WTC11 (cell line): ENCODE measurements at regions not wholly inside any gene's neighbourhood (a gene's known extent, or its start where the extent isn't known, plus 50 kb on each side); places are given as distances from the start of the nearest gene placed in this dataset.

Source experiments
- ATAC-seq: fragments of 200-7000 bp; cut with Tn5 transposase; 2 replicates; pipeline ENCODE4 v1.10.0; 2021; ENCODE audit warnings: mild to moderate bottlenecking, moderate library complexity
- CTCF ChIA-PET: fragments of 300-600 bp; sonication (Branson Sonifier 250); formaldehyde crosslinking; loops from one replicate; lab custom pipeline; 2021; ENCODE audit warnings: antibody characterized with exemption; lab: Charles Lee
- POLR2A ChIA-PET: fragments of 350-600 bp; sonication (Branson Sonifier 250); formaldehyde crosslinking; loops from one replicate; lab custom pipeline; 2021; ENCODE audit warnings: antibody characterized with exemption; lab: Charles Lee
- DNase-seq: peaks from one replicate; pipeline ENCODE4 v3.0.0; 2021; ENCODE audit warnings: low spot score
- H3K27ac Mint-ChIP-seq: 2 replicates; pipeline ENCODE4 v1.8.0; 2021; ENCODE audit warnings: mixed read lengths
- H3K27me3 Mint-ChIP-seq: 2 replicates; pipeline ENCODE4 v1.8.0; 2021; ENCODE audit warnings: low read depth, mild to moderate bottlenecking, moderate library complexity, mixed read lengths
- H3K36me3 Mint-ChIP-seq: 2 replicates; pipeline ENCODE4 v1.8.0; 2021; ENCODE audit warnings: mixed read lengths
- H3K4me1 Mint-ChIP-seq: 2 replicates; pipeline ENCODE4 v1.8.0; 2022; ENCODE audit warnings: mixed read lengths
- H3K4me3 Mint-ChIP-seq: 2 replicates; pipeline ENCODE4 v1.8.0; 2021; ENCODE audit warnings: mild to moderate bottlenecking, moderate library complexity, mixed read lengths
- H3K9me3 Mint-ChIP-seq: 2 replicates; pipeline ENCODE4 v1.8.0; 2021; ENCODE audit warnings: mixed read lengths
- AFF4 ChIP-seq: sonication (generic); formaldehyde crosslinking; IDR thresholded peaks from 2 replicates; pipeline ENCODE4 v1.8.1; 2023; ENCODE audit warnings: mild to moderate bottlenecking, missing genetic modification reagents, borderline replicate concordance
- FOXJ3 ChIP-seq: sonication (generic); formaldehyde crosslinking; IDR thresholded peaks from 2 replicates; pipeline ENCODE4 v1.9.0; 2021; ENCODE audit warnings: missing genetic modification reagents, mild to moderate bottlenecking, borderline replicate concordance
- FOXP1 ChIP-seq: sonication (generic); formaldehyde crosslinking; IDR thresholded peaks from 2 replicates; pipeline ENCODE4 v1.8.0; 2022; ENCODE audit warnings: missing genetic modification reagents, mild to moderate bottlenecking, moderate library complexity, borderline replicate concordance
- GABPB1 ChIP-seq: sonication (generic); formaldehyde crosslinking; IDR thresholded peaks from 2 replicates; pipeline ENCODE4 v1.8.1; 2023; ENCODE audit warnings: mild to moderate bottlenecking, missing genetic modification reagents
- GRHL2 ChIP-seq: fragments of 250-450 bp; sonication (Bioruptor Pico); IDR thresholded peaks from 2 replicates; pipeline ENCODE4 v1.8.0; 2022; ENCODE audit warnings: mild to moderate bottlenecking, moderate library complexity; ENCODE audit not compliant: insufficient replicate concordance, severe bottlenecking
- MAX ChIP-seq: sonication (generic); formaldehyde crosslinking; IDR thresholded peaks from 2 replicates; pipeline ENCODE4 v1.8.0; 2022; ENCODE audit warnings: mild to moderate bottlenecking, missing genetic modification reagents
- MXD4 ChIP-seq: fragments of 250-450 bp; sonication (Bioruptor Pico); IDR thresholded peaks from 2 replicates; pipeline ENCODE4 v1.8.0; 2021; ENCODE audit warnings: mild to moderate bottlenecking, moderate library complexity, borderline replicate concordance
- NFATC4 ChIP-seq: fragments of 250-450 bp; sonication (Bioruptor Pico); IDR thresholded peaks from 2 replicates; pipeline ENCODE4 v1.9.0; 2021; ENCODE audit warnings: mild to moderate bottlenecking
- NFYB ChIP-seq: sonication (generic); formaldehyde crosslinking; conservative IDR thresholded peaks from 2 replicates; pipeline ENCODE4 v1.8.0; 2022; ENCODE audit warnings: low read depth, missing genetic modification reagents
- NR3C1 ChIP-seq: sonication (generic); formaldehyde crosslinking; conservative IDR thresholded peaks from 2 replicates; pipeline ENCODE4 v1.8.1; 2023; ENCODE audit warnings: low read depth, mild to moderate bottlenecking, missing genetic modification reagents
- SMAD3 ChIP-seq: sonication (generic); formaldehyde crosslinking; IDR thresholded peaks from 2 replicates; pipeline ENCODE4 v1.8.0; 2022; ENCODE audit warnings: missing genetic modification reagents, mild to moderate bottlenecking, borderline replicate concordance
- SP1 ChIP-seq: sonication (generic); formaldehyde crosslinking; conservative IDR thresholded peaks from 2 replicates; pipeline ENCODE4 v1.8.1; 2022; ENCODE audit warnings: missing genetic modification reagents
- STAT6 ChIP-seq: sonication (generic); formaldehyde crosslinking; conservative IDR thresholded peaks from 2 replicates; pipeline ENCODE4 v1.8.1; 2023; ENCODE audit warnings: mild to moderate bottlenecking, low read depth, missing genetic modification reagents, moderate library complexity
- TCF7 ChIP-seq: sonication (generic); formaldehyde crosslinking; IDR thresholded peaks from 2 replicates; pipeline ENCODE4 v1.8.0; 2022; ENCODE audit warnings: mild to moderate bottlenecking, low read depth, missing genetic modification reagents, moderate library complexity
- TEAD1 ChIP-seq: sonication (generic); formaldehyde crosslinking; IDR thresholded peaks from 2 replicates; pipeline ENCODE4 v1.8.0; 2022; ENCODE audit warnings: mild to moderate bottlenecking, missing genetic modification reagents
- ZMAT4 ChIP-seq: fragments of 250-450 bp; sonication (Bioruptor Pico); IDR thresholded peaks from 2 replicates; pipeline ENCODE4 v1.9.0; 2021; ENCODE audit warnings: mild to moderate bottlenecking
- ZNF121 ChIP-seq: sonication (generic); formaldehyde crosslinking; IDR thresholded peaks from 2 replicates; pipeline ENCODE4 v1.8.0; 2023; ENCODE audit warnings: missing genetic modification reagents
- TF ChIP-seq, protein P1 (sequence below): sonication (generic); formaldehyde crosslinking; IDR thresholded peaks from 2 replicates; pipeline ENCODE4 v1.8.1; 2022; ENCODE audit warnings: missing genetic modification reagents, borderline replicate concordance

GRCh38 chr3:124522082-124522625 is 208.1 kb upstream of the UMPS start:
- DNase-seq (no peak), ATAC-seq (no peak)
- Mint-ChIP-seq H3K4me1 (peaks cover 28% of the 10 kb centered on the region), H3K36me3 (peaks cover 7% of the 10 kb centered on the region; the same call in 1 of the 2 replicates), H3K27me3 (peaks cover 2% of the 10 kb centered on the region; the same call in 1 of the 2 replicates)
- CTCF ChIA-PET: interaction anchor here (0.7 kb wide), 1 partner anchor 27 kb away, joined by 3 read pairs; no protein-coding TSS in a partner anchor
- TF ChIP-seq NFATC4 (CRISPR knock-in tag) (no peak), GRHL2 (CRISPR knock-in tag) (no peak), NR3C1 (no peak), MXD4 (CRISPR knock-in tag) (no peak), TEAD1 (CRISPR knock-in tag) (no peak), AFF4 (CRISPR knock-in tag) (no peak), ZNF121 (CRISPR knock-in tag) (no peak), NFYB (CRISPR knock-in tag) (no peak), GABPB1 (CRISPR knock-in tag) (no peak), STAT6 (CRISPR knock-in tag) (no peak), FOXJ3 (CRISPR knock-in tag) (no peak)
- TF ChIP-seq, protein P1, sequence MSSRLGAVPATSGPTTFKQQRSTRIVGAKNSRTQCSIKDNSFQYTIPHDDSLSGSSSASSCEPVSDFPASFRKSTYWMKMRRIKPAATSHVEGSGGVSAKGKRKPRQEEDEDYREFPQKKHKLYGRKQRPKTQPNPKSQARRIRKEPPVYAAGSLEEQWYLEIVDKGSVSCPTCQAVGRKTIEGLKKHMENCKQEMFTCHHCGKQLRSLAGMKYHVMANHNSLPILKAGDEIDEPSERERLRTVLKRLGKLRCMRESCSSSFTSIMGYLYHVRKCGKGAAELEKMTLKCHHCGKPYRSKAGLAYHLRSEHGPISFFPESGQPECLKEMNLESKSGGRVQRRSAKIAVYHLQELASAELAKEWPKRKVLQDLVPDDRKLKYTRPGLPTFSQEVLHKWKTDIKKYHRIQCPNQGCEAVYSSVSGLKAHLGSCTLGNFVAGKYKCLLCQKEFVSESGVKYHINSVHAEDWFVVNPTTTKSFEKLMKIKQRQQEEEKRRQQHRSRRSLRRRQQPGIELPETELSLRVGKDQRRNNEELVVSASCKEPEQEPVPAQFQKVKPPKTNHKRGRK (CRISPR knock-in tag): no peak
- TF ChIP-seq, all 79 proteins: peak for 0
- Mint-ChIP-seq H3K27ac (no peak overlapping the region), H3K9me3 (peaks cover 14% of the 10 kb centered on the region), H3K4me3 (no peak overlapping the region)
- POLR2A ChIA-PET: no interaction called here

GRCh38 chr3:124526601-124527000 is 203.7 kb upstream of the UMPS start:
- POLR2A ChIA-PET: no interaction called here
- H3K27me3 Mint-ChIP-seq: no peaks in the 10 kb centered on the region
- CTCF ChIA-PET: no interaction called here
- no peak overlapping the region for H3K4me3 Mint-ChIP-seq
- H3K36me3 Mint-ChIP-seq: peaks cover 7% of the 10 kb centered on the region; the same call in 1 of the 2 replicates
- no peak for TF ChIP-seq SP1 (CRISPR knock-in tag)
- TF ChIP-seq TCF7 (CRISPR knock-in tag): no peak
- TF ChIP-seq ZMAT4: no peak
- no peak for TF ChIP-seq NFATC4 (CRISPR knock-in tag)
- TF ChIP-seq ZNF121 (CRISPR knock-in tag): no peak
- no peak for TF ChIP-seq SMAD3 (CRISPR knock-in tag)
- no peak for TF ChIP-seq MAX (CRISPR knock-in tag)
- TF ChIP-seq MXD4 (CRISPR knock-in tag): no peak
- no peak for TF ChIP-seq FOXP1 (CRISPR knock-in tag)
- peaks cover 14% of the 10 kb centered on the region for H3K9me3 Mint-ChIP-seq
- no peak for DNase-seq
- ATAC-seq: peak; percentile 59
- H3K27ac Mint-ChIP-seq: no peak overlapping the region
- H3K4me1 Mint-ChIP-seq: peaks cover 30% of the 10 kb centered on the region
